Germinal center (tissue), 1 donor: ENCODE measurements at regions not wholly inside any gene's neighbourhood (a gene's known extent, or its start where the extent isn't known, plus 50 kb on each side); places are given as distances from the start of the nearest gene placed in this dataset.
"Not testable (repeated sequence)": the region's sequence is repeated elsewhere in the genome, so short reads cannot be mapped to it uniquely, and the experiment has no call there.

Source experiments
- DNase-seq: peaks from one replicate; pipeline ENCODE4 v3.0.0; 2012; ENCODE audit warnings: mixed read lengths, low spot score

- no peak for DNase-seq
Measured at GRCh38 chr2:47964277-47964676, 58.0 kb upstream of the FBXO11 start.

DNA sequence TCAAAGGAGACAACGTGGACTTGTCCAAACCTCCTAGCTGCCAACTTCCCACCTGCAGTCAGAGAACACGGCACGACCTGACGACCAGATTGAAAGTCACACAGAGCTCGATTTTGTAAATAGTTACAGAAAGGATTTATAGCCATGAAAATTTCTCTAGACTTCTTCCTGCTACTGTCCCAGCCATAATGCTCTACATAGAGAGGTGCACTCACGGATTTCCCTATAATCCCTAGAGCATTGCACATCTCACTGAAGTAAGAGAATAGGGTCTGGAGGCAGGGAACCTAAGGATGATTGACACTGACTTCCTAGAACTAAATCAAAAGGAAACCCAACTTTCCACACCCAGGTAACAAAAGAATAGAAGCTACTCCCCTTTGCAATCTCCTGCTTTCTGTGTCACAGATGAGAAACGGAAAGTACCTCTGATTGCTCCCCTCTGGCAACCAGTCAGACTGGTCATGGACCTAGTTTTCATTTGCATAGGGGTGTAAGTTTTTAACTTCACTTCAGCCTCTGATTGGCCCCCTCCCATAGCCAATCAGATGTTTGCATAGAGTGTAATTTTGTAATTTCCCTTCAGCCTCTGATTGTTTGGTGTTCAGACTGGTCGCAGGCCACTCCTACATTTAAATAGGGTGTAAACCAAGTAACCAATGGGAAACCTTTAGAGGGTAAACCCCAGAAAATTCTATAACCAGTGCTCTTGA, 58.6 kb upstream of the FBXO11 start:
- no peak for DNase-seq

DNA sequence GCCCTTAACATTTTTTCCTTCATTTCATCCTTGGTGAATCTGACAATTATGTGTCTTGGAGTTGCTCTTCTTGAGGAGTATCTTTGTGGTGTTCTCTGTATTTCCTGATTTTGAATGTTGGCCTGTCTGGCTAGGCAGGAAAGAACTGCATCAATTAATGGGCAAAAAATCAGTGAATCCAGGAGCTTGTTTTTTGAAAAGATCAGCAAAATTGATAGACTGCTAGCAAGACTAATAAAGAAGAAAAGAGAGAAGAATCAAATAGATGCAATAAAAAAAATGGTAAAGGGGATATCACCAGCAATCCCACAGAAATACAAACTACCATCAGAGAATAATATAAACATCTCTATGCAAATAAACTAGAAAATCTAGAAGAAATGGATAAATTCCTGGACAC, 70.4 kb upstream of the FBXO11 start:
- not testable (repeated sequence) for DNase-seq

GRCh38 chr2:47984041-47984440, 77.7 kb upstream of the FBXO11 start:
- DNase-seq: no peak

DNA sequence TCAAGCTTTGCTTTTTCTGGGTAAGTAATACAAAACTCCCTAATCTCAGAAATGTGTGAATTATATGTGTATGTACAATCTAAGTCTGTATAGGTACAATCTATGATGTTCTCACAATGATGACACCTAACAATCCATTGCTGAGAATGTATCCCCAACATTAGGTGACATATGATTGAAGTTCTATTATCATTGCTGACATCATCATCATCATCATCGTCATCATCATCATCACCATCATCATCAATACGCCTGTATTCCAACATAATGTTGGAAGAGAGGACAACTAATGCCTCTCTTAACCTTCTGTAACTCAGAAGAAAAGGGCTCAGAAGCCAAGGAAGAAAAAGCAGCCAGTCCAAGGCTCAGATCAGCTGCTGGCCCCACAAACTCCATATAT, 84.2 kb upstream of the FBXO11 start:
- no peak for DNase-seq

DNA sequence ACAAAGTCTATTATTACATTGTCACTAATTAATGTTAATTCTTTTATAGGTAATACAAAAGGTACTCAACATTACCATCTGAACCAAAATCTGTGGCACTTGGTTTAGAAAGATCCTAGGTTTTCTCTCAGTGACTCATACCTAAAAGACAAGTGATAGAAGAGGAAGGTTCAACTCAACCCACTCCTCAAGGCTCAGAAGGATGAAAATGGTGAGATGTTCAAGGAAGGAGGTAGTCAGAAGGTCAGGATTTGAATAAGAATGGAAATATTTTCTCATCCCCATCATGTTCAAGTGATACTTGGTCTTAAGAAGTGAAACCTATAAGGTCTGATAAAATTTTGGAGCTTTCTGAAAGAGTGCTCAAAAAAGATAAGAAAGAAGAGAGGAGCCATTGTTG, 86.4 kb upstream of the FBXO11 start:
- no peak for DNase-seq

DNA sequence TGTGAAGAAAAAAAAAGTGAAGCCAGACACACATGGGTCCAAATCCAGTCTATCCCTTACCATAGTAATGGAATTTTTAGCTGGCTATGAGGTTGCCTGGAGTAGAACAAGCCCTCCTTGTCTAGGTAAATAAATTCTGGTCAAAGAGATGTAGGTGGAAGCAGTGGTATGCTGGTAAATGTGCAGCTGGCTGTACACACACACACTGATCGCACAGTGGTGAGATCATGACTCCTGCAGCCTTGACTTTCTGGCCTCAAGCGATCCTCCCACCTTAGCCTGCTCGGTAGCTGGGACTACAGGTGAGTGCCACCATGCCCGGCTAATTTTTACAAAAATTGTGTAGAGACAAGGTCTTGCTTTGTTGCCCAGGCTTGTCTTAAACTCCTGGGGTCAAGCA, 90.5 kb upstream of the FBXO11 start:
- DNase-seq: no peak

- DNase-seq: no peak
Measured at GRCh38 chr2:47999512-47999911, 93.2 kb upstream of the FBXO11 start.

DNA sequence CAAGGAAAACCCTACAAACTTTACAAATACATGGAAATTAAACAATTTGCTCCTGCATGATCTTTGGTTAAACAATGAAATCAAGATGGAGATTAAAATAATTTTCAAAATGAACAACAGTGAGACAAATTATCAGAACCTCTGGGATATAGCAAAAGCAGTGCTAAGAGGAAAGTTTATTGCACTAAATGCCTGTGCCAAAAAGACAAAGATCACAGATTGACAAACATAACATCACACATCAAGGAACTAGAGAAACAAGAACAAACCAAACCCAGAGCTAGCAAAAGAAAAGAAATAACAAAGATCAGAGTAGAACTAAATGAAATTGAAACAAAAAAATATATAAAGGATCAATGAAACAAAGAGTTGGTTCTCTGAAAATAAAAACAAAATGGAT, 95.2 kb upstream of the FBXO11 start:
- DNase-seq: no peak

- DNase-seq: no peak
Measured at GRCh38 chr2:48006094-48006493, 99.8 kb upstream of the FBXO11 start.

DNA sequence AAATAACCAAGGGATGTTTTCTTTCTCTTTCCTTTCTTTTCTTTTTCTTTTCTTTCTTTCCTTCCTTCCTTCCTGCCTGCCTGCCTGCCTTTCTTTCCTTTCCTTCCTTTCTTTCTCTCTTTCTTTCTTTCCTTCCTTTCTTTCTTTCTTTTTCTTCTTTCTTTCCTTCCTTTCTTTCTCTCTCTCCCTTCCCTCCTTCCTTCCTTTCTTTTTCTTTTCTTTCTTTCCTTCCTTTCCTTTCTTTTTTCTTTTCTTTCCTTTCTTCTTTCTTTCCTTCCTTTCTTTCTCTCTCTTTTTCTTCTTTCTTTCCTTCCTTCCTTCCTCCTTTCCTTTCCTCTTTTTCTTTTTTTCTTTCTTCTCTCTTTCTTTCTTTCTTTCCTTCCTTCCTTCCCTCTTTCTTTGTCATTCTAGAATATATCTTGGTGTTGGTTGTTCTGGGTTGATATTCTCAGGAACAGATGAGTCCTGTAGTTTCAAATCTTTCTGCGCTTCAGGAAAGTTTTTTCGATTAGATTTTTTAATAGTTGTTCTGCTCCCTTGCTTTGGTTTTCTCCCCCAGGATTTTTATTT, 101.5 kb upstream of the FBXO11 start:
- no peak for DNase-seq

DNA sequence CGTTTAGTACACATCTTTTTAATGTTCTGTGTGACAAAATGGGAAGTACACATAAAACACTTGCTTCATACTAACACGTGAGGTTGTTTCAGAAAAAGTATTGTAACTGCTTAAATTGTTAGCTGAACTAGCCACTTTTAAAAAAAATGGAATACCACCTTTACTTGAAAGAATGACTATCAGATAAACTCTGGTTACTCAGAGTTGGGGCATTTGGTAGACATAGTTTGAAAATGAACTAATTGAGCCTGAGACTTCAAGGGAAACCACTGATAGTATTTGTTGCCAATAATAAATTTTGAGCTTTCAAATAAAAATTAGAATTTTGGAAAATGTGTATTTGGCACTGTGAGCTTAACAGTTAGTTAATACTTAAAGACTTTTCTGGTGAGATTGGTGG, 103.0 kb upstream of the FBXO11 start:
- DNase-seq: no peak

GRCh38 chr2:48015421-48015820, 109.1 kb upstream of the FBXO11 start:
- DNase-seq: no peak

GRCh38 chr2:48016225-48017019, 110.1 kb upstream of the FBXO11 start:
- DNase-seq: peak; percentile 6

GRCh38 chr2:48017136-48017535, 110.8 kb upstream of the FBXO11 start:
- no peak for DNase-seq

DNA sequence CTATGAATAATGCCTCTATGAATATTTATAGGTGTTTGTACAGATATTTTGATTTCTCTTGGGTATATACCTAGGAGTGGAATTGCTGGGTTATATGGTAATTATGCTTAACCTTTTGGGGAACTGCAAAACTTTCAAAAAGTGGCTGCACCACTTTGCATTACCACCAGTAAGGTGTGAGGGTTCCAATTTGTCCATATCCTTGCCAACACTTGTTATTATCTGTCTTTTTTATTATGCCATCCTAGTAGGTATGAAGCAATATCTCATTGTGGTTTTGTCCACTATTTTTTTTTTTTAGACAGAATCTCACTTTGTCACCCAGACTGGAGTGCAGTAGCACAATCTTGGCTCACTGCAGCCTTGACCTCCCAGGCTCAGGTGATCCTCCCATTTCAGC, 112.2 kb upstream of the FBXO11 start:
- no peak for DNase-seq

GRCh38 chr2:48026865-48027264, 120.6 kb upstream of the FBXO11 start:
- DNase-seq: no peak

- no peak for DNase-seq
Measured at GRCh38 chr2:48032765-48033164, 126.5 kb upstream of the FBXO11 start.

- DNase-seq: no peak
Measured at GRCh38 chr2:48034295-48034694, 128.0 kb upstream of the FBXO11 start.

- no peak for DNase-seq
Measured at GRCh38 chr2:48036312-48036711, 130.0 kb upstream of the FBXO11 start.

DNA sequence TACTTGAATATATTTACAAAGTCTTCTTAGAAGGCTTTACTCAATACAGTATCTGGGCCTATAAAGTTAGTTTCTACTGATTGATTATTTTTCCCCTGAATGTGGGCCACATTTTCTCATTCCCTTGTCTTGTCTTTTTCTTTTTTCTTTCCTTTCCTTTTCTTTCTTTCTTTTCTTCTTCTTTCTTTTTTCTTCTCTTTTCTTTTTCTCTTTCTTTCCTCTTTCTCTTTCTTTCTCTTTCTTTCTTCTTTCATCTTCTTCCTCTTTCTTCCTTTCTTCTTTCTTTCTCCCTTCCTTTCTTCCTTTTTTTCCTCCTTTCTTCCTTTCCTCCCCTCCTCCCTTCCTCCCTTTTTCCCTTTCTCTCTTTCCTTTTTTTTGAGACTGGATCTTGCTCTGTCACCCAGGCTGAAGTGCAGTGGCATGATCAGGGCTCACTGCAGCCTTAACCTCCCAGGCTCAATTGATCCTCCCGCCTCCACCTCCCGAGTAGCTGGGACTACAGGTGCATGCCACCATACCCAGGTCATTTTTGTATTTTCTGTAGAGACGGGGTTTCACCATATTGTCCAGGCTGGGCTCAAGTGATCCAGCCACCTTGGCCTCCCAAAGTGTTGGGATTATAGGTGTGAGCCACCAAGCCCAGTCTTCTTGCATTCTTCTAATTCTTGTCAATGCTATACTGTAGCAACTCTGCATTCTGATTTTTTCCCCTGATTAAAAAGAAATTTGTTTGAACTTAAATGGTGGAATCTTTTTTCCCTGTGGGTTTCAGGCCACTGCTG, 133.1 kb upstream of the FBXO11 start:
- DNase-seq: no peak

- no peak for DNase-seq
Measured at GRCh38 chr2:48043131-48043700, 136.9 kb upstream of the FBXO11 start.
